ENCODE measurements at regions not wholly inside any gene's neighbourhood (a gene's known extent, or its start where the extent isn't known, plus 50 kb on each side); places are given as distances from the start of the nearest gene placed in this dataset.
"Not testable (repeated sequence)": the region's sequence is repeated elsewhere in the genome, so short reads cannot be mapped to it uniquely, and the experiment has no call there.

DNA sequence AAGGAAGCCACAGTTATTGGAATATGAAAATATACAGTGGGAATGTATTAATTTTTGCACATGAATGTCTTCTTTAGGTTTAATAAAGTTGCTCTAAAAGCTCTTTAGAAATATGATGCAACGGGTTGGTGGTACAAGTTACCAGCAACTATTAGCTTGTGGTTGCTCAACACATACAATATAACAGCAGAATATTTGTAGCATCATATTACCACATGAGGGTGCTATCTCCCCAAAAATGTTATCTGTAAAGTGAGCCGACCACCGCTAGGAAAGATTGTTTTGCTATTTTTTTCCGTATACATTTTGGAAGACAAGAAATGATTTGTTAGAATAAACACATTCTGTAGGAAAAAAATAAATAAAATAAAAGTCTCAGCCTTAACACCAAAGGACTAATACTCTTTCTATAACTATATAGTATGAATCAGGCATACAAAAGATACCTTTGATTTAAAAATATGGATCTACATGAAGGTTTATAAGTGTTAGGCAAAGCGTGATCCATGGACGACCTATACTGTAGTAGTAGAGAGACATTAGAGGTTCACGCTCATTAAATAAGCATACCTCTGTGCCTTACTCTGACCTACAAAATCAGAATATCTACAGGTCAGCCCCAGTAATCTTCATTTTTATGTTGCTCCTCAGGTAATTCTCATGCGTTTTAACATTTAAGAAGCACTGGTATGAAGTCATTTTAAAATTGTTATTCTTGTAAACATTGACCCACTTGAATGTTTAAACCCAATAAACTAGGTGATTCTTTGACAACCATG is 1110.6 kb upstream of the ACVR2A start:
- no peak for DNase-seq

- DNase-seq = no peak
These were observed 1113.9 kb upstream of the ACVR2A start for GRCh38 chr2:146730882-146731281.

DNA sequence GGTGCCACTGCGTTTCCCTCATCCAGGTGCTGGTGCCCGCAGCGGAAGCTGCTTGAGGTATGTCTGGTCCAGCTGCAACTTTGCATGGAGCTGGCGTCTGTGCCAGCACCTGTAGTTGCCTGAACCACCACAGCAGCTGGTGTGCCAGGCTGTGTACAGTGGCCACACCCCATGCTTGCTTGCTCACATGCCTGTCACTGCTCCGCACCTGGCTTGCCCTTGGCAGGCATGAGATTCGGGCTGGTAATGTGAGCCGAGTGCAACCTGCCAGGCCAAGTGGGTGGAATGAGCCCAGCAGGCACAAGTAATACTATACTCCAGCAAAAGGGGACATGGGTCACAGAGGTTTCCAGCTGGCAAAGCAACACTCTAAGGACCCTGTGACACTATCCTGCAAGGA is 1123.3 kb upstream of the ACVR2A start:
- DNase-seq = no peak

GRCh38 chr2:146720170-146720569 is 1124.7 kb upstream of the ACVR2A start:
- no peak for DNase-seq

- DNase-seq = no peak
These were observed 1128.2 kb upstream of the ACVR2A start for GRCh38 chr2:146716591-146716990.

DNA sequence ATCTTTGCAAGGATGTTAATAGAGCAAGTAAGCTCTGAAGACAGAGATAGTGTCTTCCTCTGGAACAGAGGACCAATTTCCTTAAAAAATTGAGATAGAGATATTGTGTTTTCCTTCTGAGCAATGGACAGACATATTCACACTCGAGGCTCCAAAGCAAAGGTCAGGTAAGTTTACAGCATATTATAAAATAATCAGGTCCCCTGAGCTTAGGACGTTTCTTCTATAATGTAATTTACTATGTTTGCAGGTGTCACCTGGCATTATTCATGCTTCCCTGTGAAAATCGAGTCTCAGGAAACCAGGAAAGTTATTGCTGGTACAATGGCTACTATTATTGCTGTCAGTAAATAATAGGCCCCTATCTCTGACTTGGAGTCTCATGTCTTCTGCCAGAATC is 1135.8 kb upstream of the ACVR2A start:
- DNase-seq = no peak

DNA sequence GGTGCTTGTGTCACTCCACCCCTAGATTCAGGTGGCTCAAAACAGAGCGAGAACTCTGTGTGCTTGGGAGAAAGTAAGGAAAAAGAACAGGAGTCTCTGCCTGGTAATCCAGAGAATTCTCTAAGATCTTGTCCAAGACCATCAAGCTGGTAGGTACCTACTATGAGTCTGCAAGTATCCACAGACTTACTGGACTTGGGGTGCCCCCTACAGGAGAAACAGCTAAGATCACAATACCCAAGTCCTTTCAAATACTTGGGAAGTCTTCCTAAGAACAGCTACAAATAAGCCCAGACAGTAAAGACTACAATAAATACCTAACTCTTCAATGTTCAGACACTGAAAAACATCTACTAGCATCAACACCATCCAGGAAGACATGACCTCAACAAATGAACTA is 1143.6 kb upstream of the ACVR2A start:
- DNase-seq = no peak

- no peak for DNase-seq
These were observed 1147.5 kb upstream of the ACVR2A start for GRCh38 chr2:146697307-146697706.

DNA sequence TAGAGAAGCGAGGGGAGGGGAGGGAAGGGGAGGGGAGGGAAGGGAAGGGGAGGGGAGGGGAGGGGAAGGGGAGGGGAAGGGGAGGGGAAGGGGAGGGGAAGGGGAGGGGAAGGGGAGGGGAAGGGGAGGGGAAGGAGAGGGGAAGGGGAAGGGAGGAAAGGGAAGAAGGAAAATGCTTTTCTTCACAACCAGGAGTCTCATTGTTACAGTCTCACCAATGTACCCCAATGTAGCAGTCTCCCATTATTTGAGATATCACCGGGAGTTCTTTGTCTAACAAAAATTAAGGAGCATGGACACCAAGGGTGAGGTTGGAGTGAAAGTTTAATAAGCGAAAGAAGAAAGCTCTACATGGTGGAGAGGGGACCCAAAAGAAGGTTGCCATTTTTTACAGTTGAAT is 1148.0 kb upstream of the ACVR2A start:
- not testable (repeated sequence) for DNase-seq

- DNase-seq = no peak
These were observed 1162.8 kb upstream of the ACVR2A start for GRCh38 chr2:146681991-146682390.

DNA sequence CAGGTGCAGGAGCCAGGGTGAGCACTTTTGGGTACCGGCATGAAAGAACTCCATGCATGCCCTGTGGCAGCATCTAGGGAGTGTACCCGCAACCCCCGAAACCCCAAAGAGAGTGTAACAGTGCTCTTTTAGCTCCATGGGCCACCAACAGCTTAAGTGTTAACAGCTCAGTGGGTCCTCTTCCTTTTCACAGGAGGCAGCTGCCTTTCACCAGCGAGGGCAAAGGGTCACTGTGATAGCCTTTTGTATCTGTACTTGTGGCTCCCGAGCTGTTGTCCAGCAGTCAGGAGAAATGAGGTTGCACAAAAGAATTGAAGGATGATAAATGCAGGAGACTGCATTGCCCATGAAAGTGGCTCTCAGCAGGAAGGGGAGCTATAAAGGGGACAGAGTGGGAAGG is 1166.3 kb upstream of the ACVR2A start:
- no peak for DNase-seq

DNA sequence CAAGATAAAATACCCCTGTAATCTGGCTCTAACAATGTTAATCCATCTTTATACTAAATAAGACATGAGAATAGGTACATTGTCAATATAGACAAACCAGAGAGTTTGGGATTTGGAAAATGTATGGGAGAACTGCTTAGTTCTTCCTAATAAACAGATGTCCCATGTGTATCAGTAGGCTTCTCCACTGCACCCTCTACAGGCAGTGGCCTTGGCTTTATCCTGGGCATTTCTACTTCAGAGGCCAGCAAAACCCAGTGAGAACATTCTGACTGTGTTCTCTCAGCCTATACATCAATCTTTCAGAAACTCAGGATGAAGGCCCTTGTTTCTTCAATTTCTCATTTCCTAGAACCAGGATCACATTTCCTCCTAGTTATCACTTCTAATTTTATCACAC is 1167.5 kb upstream of the ACVR2A start:
- DNase-seq = no peak

DNA sequence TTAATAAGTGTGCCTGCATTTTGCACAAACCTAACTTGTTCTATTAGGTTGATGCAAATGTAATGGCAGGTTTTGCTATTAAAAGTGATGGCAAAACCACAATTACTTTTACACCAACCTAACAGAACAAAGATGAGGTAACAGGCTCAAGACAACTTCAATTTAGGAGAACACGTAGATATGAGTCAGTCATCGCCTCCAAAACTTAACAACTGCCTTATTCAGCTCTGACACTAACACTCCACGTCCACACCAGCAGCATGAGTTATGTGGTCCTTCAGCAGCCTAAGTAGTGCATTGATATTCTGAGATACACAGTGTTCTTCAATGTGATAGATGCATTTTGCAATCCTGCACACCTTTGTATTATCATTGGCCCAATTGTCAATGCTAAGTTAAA is 1175.1 kb upstream of the ACVR2A start:
- no peak for DNase-seq

DNA sequence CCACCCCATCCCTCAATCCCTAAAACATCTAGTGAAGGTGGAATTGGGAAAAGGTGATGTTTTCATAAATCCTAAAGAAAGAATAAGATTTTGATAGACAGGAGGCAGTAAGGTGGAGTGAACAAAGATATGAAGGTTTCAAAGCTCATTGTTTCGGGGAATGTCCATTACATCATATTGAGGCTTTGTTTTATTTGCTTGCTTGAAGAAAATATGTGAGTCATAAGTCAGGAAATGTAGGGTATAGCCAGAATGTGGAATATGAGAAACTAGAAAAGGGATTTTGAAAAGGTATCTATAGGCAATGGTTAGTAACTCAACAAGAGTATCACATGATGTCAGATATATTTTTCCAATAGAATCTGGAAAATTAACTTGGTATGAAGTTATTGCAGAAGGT is 1178.5 kb upstream of the ACVR2A start:
- DNase-seq = no peak

DNA sequence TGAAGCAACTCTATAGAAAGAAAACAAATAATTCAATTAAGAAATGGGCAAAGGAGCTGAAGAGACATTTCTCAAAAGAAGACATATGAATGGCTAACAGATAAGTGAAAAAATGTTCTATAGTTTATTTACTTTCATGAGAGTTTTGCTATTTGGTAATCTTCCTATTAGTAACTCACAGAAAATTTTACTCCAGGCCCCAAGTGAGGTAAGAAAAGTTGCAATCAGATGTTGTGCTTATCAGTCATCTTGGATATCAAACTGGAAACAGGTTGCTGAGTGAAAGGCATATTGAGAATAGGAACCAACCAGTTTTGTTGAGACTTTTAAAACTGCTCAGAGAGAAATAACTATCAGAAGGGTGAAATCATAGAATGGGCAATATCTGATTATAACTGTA is 1179.0 kb upstream of the ACVR2A start:
- no peak for DNase-seq

GRCh38 chr2:146661473-146662096 is 1183.2 kb upstream of the ACVR2A start:
- DNase-seq = no peak

GRCh38 chr2:146659976-146660375 is 1184.9 kb upstream of the ACVR2A start:
- DNase-seq = no peak

- DNase-seq = no peak
These were observed 1192.5 kb upstream of the ACVR2A start for GRCh38 chr2:146652311-146652710.

GRCh38 chr2:146651361-146651760 is 1193.5 kb upstream of the ACVR2A start:
- no peak for DNase-seq

DNA sequence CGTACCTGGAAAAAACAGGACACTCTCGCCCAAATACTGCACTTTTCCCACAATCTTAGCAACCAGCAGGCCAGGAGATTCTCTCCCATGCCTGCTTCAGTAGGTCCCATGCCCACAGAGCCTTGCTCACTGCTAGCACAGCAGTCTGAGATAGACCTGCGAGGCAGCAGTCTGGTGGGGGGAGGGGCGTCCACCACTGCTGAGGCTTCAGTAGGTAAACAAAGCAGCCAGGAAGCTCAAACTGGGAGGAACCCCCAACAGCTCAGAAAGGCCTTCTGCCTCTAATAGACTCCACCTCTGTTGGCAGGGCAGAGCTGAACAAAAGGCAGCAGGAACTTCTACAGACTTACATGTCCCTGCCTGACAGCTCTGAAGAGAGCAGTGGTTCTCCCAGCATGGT is 1202.8 kb upstream of the ACVR2A start:
- no peak for DNase-seq

- DNase-seq = no peak
These were observed 1210.4 kb upstream of the ACVR2A start for GRCh38 chr2:146634230-146635097.

GRCh38 chr2:146633159-146633558 is 1211.7 kb upstream of the ACVR2A start:
- DNase-seq = no peak

DNA sequence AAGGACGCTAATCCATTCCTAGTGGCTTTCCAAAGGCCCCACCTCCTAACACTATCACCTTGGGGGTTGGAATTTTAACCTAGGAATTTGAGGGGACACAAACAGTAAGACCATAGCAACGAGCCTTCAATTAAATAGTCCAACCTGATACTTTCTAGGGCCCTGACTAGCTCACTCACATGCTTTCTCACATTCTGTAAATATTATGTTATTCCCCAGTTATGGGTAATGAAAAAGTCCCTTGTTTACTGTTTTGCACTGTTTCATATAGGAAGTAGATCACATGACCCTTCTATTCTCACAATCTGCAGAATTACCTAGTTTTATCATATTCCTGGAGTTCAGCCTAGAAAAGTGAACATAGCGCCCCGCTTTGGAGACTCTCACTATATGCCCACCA is 1212.1 kb upstream of the ACVR2A start:
- DNase-seq = no peak
